Ovary (tissue), 3 donors: ENCODE measurements at regions not wholly inside any gene's neighbourhood (a gene's known extent, or its start where the extent isn't known, plus 50 kb on each side); places are given as distances from the start of the nearest gene placed in this dataset.

Experiments
- POLR2A ChIP-seq: fragments of 450-650 bp; IDR thresholded peaks from one replicate; pipeline ENCODE4 v1.6.1; 2017; ENCODE audit warnings: antibody characterized with exemption, mild to moderate bottlenecking, moderate library complexity
- TF ChIP-seq, protein P1 (sequence below), 3 donors: fragments of 450-650 bp in 2 of 3; fragments of 200-600 bp in 1 of 3; IDR thresholded peaks; one replicate each; pipeline versions ENCODE4 v1.5.1 to v1.8.0; 2016 to 2022; ENCODE audit warnings: antibody characterized with exemption in 3 of 3, mild to moderate bottlenecking in 1 of 3
- donor health status: DM: no; HTN: no; CAD: no.

DNA sequence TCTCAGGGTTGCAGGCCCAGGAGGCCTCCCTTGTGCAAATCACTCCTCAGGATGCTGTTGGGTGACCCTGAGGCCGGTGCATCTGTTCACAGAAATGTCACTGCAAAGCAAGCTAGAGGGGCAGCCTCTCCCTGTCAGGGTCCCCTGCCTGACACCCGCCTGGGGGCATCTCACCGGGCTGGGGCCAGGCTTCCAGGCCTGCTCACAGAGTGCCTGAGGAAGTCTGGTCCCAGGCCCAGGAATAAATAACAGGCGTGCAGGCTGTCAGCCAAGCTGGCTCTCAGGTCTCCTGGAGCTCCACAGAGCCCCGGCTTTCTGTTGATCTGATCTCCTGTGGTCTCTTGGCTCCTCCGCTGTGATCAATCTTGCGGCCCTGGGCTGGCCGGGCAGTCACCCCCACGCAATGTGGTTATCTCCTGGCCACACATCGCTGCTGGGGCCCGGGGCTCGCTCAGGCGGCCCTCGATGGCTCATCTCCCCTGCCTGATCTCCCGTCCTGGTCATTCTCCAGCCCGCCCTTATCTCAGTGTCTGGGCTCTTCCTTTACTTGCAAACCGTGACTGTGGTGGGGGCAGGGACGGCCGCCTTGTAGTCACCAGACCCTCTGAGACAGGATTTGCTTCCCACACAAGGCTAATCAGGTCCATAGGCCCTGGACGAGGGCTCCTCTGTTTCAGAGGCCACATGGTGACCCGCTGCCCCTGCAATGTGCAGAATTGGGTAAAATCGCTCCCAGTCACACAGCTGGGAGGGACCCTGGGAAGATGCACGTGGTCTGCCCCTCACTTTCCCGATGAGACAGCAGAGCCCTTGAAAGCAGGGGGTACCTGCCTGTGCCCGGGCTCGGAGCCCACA, 231.2 kb upstream of the GSE1 start:
- TF ChIP-seq, protein P1, sequence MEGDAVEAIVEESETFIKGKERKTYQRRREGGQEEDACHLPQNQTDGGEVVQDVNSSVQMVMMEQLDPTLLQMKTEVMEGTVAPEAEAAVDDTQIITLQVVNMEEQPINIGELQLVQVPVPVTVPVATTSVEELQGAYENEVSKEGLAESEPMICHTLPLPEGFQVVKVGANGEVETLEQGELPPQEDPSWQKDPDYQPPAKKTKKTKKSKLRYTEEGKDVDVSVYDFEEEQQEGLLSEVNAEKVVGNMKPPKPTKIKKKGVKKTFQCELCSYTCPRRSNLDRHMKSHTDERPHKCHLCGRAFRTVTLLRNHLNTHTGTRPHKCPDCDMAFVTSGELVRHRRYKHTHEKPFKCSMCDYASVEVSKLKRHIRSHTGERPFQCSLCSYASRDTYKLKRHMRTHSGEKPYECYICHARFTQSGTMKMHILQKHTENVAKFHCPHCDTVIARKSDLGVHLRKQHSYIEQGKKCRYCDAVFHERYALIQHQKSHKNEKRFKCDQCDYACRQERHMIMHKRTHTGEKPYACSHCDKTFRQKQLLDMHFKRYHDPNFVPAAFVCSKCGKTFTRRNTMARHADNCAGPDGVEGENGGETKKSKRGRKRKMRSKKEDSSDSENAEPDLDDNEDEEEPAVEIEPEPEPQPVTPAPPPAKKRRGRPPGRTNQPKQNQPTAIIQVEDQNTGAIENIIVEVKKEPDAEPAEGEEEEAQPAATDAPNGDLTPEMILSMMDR (IDR thresholded peaks at IDR 0.05): no peak
- no peak for TF ChIP-seq POLR2A
